ENCODE measurements at regions not wholly inside any gene's neighbourhood (a gene's known extent, or its start where the extent isn't known, plus 50 kb on each side); places are given as distances from the start of the nearest gene placed in this dataset.

GRCh38 chr6:26268659-26269402, 96.2 kb upstream of the BTN3A2 start:
- Histone ChIP-seq H3K9ac (ENCODE audit: low read length) (no peak overlapping the region), H2AFZ (ENCODE audit: low read depth, low read length) (no peak overlapping the region), H3K9me3 (ENCODE audit: low read length) (no peaks in the 10 kb centered on the region), H3K27me3 (ENCODE audit: insufficient read depth, low read depth, low read length) (peaks cover 25% of the 10 kb centered on the region), H3K27ac (ENCODE audit: low read length) (no peak overlapping the region), H3K4me2 (ENCODE audit: low read length) (no peak overlapping the region), H3K4me3 (ENCODE audit: low read length) (no peak overlapping the region), H4K20me1 (ENCODE audit: insufficient read depth) (no peaks in the 10 kb centered on the region), H3K9me2 (ENCODE audit: insufficient read depth, low read length) (no peaks in the 10 kb centered on the region), H3K36me3 (ENCODE audit: insufficient read depth, low read length) (no peaks in the 10 kb centered on the region), H3K79me2 (replicated peaks; ENCODE audit: insufficient read depth, low read length) (no peaks in the 10 kb centered on the region), H3F3A (ENCODE audit: insufficient read depth, low read length, poor library complexity, severe bottlenecking) (no peaks in the 10 kb centered on the region)
- TF ChIP-seq CTCF (IDR thresholded peaks at IDR 0.05; ENCODE audit: poor library complexity, severe bottlenecking) (no peak), EZH2 (IDR thresholded peaks at IDR 0.05; ENCODE audit: borderline replicate concordance, insufficient read depth, low read length, poor library complexity, severe bottlenecking) (no peak)

GRCh38 chr6:26269531-26270485, 95.2 kb upstream of the BTN3A2 start:
- no peaks in the 10 kb centered on the region for H4K20me1 ChIP-seq (ENCODE audit: insufficient read depth)
- H3K27me3 ChIP-seq (ENCODE audit: insufficient read depth, low read depth, low read length), result peaks cover 29% of the 10 kb centered on the region
- no peaks in the 10 kb centered on the region for H3K9me2 ChIP-seq (ENCODE audit: insufficient read depth, low read length)
- no peak overlapping the region for H2AFZ ChIP-seq (ENCODE audit: low read depth, low read length)
- no peaks in the 10 kb centered on the region for H3K9me3 ChIP-seq (ENCODE audit: low read length)
- H3K36me3 ChIP-seq (ENCODE audit: insufficient read depth, low read length), result no peaks in the 10 kb centered on the region
- no peak overlapping the region for H3K9ac ChIP-seq (ENCODE audit: low read length)
- no peak overlapping the region for H3K4me3 ChIP-seq (ENCODE audit: low read length)
- no peak overlapping the region for H3K27ac ChIP-seq (ENCODE audit: low read length)
- no peak for TF ChIP-seq POLR2AphosphoS5 (IDR thresholded peaks at IDR 0.05)
- no peak for TF ChIP-seq REST (IDR thresholded peaks at IDR 0.05; ENCODE audit: borderline replicate concordance)
- TF ChIP-seq EZH2 (IDR thresholded peaks at IDR 0.05; ENCODE audit: borderline replicate concordance, insufficient read depth, low read length, poor library complexity, severe bottlenecking), result no peak
- TF ChIP-seq RAD21 (conservative IDR thresholded peaks at IDR 0.05), result no peak
- no peak for TF ChIP-seq TAF1 (IDR thresholded peaks at IDR 0.05; ENCODE audit: low read depth)
- no peak for TF ChIP-seq MXI1 (conservative IDR thresholded peaks at IDR 0.05; ENCODE audit: poor library complexity, severe bottlenecking)
- TF ChIP-seq EP300 (conservative IDR thresholded peaks at IDR 0.05; ENCODE audit: poor library complexity, severe bottlenecking), result no peak
- TF ChIP-seq CTCF (IDR thresholded peaks at IDR 0.05; ENCODE audit: poor library complexity, severe bottlenecking), result no peak
- TF ChIP-seq SMC3 (conservative IDR thresholded peaks at IDR 0.05; ENCODE audit: poor library complexity), result no peak
- H3F3A ChIP-seq (ENCODE audit: insufficient read depth, low read length, poor library complexity, severe bottlenecking), result no peaks in the 10 kb centered on the region
- no peaks in the 10 kb centered on the region for H3K79me2 ChIP-seq (replicated peaks; ENCODE audit: insufficient read depth, low read length)
- H3K4me2 ChIP-seq (ENCODE audit: low read length), result no peak overlapping the region
